OCI-LY3 (cell line): ENCODE measurements at regions not wholly inside any gene's neighbourhood (a gene's known extent, or its start where the extent isn't known, plus 50 kb on each side); places are given as distances from the start of the nearest gene placed in this dataset.

Experiments used
- H2AFZ ChIP-seq: fragments of 200-600, 300-600 bp; shearing (Covaris generic); 2 replicates; pipeline ENCODE4 v1.6.0; 2014; ENCODE audit warnings: antibody characterized with exemption, low read depth, low read length
- H3K27ac ChIP-seq: fragments of 200-600, 300-600 bp; sonication (generic); 2 replicates; pipeline ENCODE4 v1.5.1; 2014; ENCODE audit warnings: mild to moderate bottlenecking, low read length, moderate library complexity, mixed read lengths
- H3K27me3 ChIP-seq: fragments of 200-600, 300-600 bp; sonication (generic); 2 replicates; pipeline ENCODE4 v1.6.1; 2014; ENCODE audit warnings: low read depth, low read length, mixed read lengths
- H3K36me3 ChIP-seq: fragments of 200-600, 300-600 bp; sonication (generic); replicated peaks from 2 replicates; pipeline ENCODE3; 2014; ENCODE audit warnings: low read depth, low read length, mixed read lengths
- H3K4me1 ChIP-seq: fragments of 300-600, 200-600 bp; sonication (generic); 2 replicates; pipeline ENCODE4 v1.6.1; 2014; ENCODE audit warnings: low read length, mixed read lengths
- H3K4me2 ChIP-seq: fragments of 200-600, 300-600 bp; sonication (generic); 2 replicates; pipeline ENCODE4 v1.6.1; 2014; ENCODE audit warnings: low read length, mixed read lengths
- H3K4me3 ChIP-seq: fragments of 300-600, 200-600 bp; sonication (generic); 2 replicates; pipeline ENCODE4 v1.5.1; 2014; ENCODE audit warnings: antibody characterized with exemption, mild to moderate bottlenecking, low read length, moderate library complexity
- H3K79me2 ChIP-seq: fragments of 300-600, 200-600 bp; shearing (Covaris generic); 2 replicates; pipeline ENCODE4 v1.6.1; 2014; ENCODE audit warnings: mild to moderate bottlenecking, low read length, mixed read lengths
- H3K9ac ChIP-seq: fragments of 300-600, 200-600 bp; shearing (Covaris generic); 2 replicates; pipeline ENCODE4 v1.6.0; 2014; ENCODE audit warnings: mild to moderate bottlenecking, low read length, moderate library complexity
- H3K9me3 ChIP-seq: fragments of 200-600, 300-600 bp; shearing (Covaris generic); 2 replicates; pipeline ENCODE4 v1.6.1; 2014; ENCODE audit warnings: low read length, mixed read lengths; ENCODE audit not compliant: insufficient read depth
- H4K20me1 ChIP-seq: fragments of 200-600, 300-600 bp; sonication (generic); 2 replicates; pipeline ENCODE4 v1.6.1; 2016; ENCODE audit warnings: low read length, mixed read lengths; ENCODE audit not compliant: insufficient read depth
- EZH2phosphoT487 ChIP-seq: fragments of 200-600 bp; shearing (Covaris generic); IDR thresholded peaks from 2 replicates; pipeline ENCODE4 v1.6.1; 2018; ENCODE audit warnings: antibody characterized with exemption, mixed run types, low read depth
- TF ChIP-seq, protein P1 (sequence below): fragments of 200-600, 300-600 bp; sonication (generic); IDR thresholded peaks from 2 replicates; pipeline ENCODE4 v1.5.1; 2014; ENCODE audit warnings: antibody characterized with exemption, low read length, low read depth

DNA sequence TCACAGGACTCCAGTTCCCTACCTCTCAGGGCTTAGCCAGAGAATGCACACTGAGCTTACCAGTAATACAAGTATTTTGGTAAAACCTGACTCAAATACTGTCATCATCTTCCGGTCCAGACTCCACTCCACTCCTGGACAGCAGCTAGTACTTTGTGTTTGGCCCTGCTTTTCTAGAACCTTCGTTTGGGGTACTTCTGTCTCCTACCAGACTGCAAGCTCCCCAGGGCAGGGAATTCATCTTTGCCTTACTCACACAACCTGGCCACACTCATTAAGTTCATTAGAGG, 108.9 kb upstream of the CDC42EP3 start:
- Histone ChIP-seq H3K4me1 (no peaks in the 10 kb centered on the region), H3K36me3 (no peaks in the 10 kb centered on the region), H3K27ac (no peak overlapping the region), H2AFZ (no peak overlapping the region), H3K27me3 (no peaks in the 10 kb centered on the region), H3K79me2 (no peaks in the 10 kb centered on the region), H3K4me3 (no peak overlapping the region), H3K9ac (no peak overlapping the region), H3K4me2 (no peak overlapping the region), H3K9me3 (no peaks in the 10 kb centered on the region), H4K20me1 (no peaks in the 10 kb centered on the region)
- TF ChIP-seq EZH2phosphoT487: no peak
- TF ChIP-seq, protein P1, sequence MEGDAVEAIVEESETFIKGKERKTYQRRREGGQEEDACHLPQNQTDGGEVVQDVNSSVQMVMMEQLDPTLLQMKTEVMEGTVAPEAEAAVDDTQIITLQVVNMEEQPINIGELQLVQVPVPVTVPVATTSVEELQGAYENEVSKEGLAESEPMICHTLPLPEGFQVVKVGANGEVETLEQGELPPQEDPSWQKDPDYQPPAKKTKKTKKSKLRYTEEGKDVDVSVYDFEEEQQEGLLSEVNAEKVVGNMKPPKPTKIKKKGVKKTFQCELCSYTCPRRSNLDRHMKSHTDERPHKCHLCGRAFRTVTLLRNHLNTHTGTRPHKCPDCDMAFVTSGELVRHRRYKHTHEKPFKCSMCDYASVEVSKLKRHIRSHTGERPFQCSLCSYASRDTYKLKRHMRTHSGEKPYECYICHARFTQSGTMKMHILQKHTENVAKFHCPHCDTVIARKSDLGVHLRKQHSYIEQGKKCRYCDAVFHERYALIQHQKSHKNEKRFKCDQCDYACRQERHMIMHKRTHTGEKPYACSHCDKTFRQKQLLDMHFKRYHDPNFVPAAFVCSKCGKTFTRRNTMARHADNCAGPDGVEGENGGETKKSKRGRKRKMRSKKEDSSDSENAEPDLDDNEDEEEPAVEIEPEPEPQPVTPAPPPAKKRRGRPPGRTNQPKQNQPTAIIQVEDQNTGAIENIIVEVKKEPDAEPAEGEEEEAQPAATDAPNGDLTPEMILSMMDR: no peak

DNA sequence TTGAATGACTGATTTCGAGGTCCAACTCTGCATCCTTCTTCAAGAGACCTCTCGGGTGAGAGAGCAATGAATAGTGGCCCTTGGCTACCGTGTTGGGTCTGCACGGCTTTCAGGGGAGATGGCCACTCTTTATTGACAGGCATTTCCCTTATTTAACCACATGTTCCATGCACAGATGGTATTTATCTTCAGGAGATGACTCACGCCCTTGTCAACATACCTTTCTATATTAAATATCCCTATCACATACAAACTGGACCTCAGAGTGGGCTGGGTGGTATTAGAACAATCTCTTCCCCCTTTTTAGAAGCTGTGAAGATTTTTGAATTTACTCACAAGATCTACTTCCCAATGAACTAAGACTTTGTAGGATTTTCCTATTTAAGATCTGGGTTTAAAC, 109.6 kb upstream of the CDC42EP3 start:
- H3K27ac ChIP-seq: no peak overlapping the region
- H3K9me3 ChIP-seq: no peaks in the 10 kb centered on the region
- no peak overlapping the region for H3K9ac ChIP-seq
- no peaks in the 10 kb centered on the region for H3K36me3 ChIP-seq
- no peak overlapping the region for H3K4me2 ChIP-seq
- TF ChIP-seq EZH2phosphoT487: no peak
- TF ChIP-seq, protein P1: no peak
- no peaks in the 10 kb centered on the region for H3K4me1 ChIP-seq
- H4K20me1 ChIP-seq: no peaks in the 10 kb centered on the region
- H3K27me3 ChIP-seq: no peaks in the 10 kb centered on the region
- no peaks in the 10 kb centered on the region for H3K79me2 ChIP-seq
- no peak overlapping the region for H3K4me3 ChIP-seq
- no peak overlapping the region for H2AFZ ChIP-seq

DNA sequence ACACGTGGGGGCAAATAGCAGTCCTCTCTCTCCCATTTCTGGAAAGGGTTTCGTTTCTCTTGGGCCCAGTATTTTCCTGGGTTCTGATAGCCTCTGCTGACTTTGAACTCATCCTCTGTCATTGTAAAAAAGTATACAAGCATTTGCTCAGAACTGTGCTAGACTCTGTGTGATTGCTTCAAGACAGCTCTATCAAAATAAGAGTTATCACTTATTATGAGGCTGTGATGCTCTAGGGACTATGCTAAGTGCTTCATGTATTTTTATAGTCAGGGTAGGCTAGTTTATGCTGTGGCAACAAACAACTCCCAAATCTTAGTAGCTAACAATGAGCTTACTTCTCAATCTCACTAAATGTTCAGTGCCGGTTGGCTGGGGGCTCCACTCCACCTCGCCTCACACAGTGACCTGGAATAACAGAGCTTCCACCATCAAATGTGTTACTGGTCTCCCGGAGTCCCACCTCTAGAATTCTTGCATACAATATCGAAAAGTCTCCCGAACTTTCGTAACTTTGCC, 110.8 kb upstream of the CDC42EP3 start:
- H3K79me2 ChIP-seq: no peaks in the 10 kb centered on the region
- no peak overlapping the region for H3K27ac ChIP-seq
- H4K20me1 ChIP-seq: no peaks in the 10 kb centered on the region
- H3K36me3 ChIP-seq: no peaks in the 10 kb centered on the region
- H3K4me1 ChIP-seq: no peaks in the 10 kb centered on the region
- H2AFZ ChIP-seq: no peak overlapping the region
- no peak overlapping the region for H3K9ac ChIP-seq
- H3K27me3 ChIP-seq: no peaks in the 10 kb centered on the region
- H3K4me3 ChIP-seq: no peak overlapping the region
- H3K9me3 ChIP-seq: no peaks in the 10 kb centered on the region
- H3K4me2 ChIP-seq: no peak overlapping the region
- no peak for TF ChIP-seq EZH2phosphoT487
- TF ChIP-seq, protein P1: no peak

DNA sequence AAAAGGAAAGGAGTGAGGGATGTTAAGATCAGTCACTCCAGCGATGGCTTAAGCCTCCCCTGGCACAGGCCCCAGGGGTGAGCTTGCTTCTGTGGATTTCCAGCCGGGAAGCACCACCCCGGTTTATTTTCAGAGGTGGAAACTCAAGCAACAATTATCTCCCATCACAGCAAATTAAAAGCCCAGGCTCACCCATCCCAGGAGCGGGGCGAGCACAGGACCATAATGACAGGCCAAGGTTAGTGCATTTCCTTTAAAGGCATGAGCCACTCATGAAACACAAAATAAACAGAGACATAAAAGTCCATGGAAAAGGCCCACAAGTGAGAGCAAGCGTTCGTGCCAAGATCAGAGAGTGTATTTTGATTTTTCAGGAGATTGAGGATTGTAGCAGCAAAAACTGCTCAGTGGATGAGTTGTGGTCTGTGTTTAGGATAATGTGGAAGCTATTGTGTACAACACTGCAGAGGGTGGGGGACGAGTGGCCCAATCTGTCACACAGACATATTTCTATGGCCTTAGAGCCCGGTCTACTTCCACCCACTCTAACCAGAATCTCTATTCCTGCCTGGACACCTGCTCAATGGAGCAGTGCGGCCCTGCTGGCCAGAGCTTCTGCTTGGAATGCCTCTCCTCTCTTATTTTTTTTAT, 111.4 kb upstream of the CDC42EP3 start:
- no peak overlapping the region for H3K27ac ChIP-seq
- H3K4me2 ChIP-seq: no peak overlapping the region
- H3K79me2 ChIP-seq: no peaks in the 10 kb centered on the region
- H3K36me3 ChIP-seq: no peaks in the 10 kb centered on the region
- no peaks in the 10 kb centered on the region for H4K20me1 ChIP-seq
- TF ChIP-seq, protein P1: no peak
- no peak for TF ChIP-seq EZH2phosphoT487
- peaks cover 4% of the 10 kb centered on the region; the same call in 1 of the 2 replicates for H3K9me3 ChIP-seq
- H3K27me3 ChIP-seq: no peaks in the 10 kb centered on the region
- H3K4me1 ChIP-seq: no peaks in the 10 kb centered on the region
- H3K4me3 ChIP-seq: no peak overlapping the region
- no peak overlapping the region for H3K9ac ChIP-seq
- H2AFZ ChIP-seq: no peak overlapping the region
